Activated CD8-positive, alpha-beta memory T cell treated with anti-CD3 and anti-CD28 coated beads for 1 hour (primary cell): ENCODE measurements at regions not wholly inside any gene's neighbourhood (a gene's known extent, or its start where the extent isn't known, plus 50 kb on each side); places are given as distances from the start of the nearest gene placed in this dataset.
"Not testable (repeated sequence)": the region's sequence is repeated elsewhere in the genome, so short reads cannot be mapped to it uniquely, and the experiment has no call there.

ENCODE experiments used
- DNase-seq, 2 donors: peaks; one replicate each; pipeline ENCODE4 v3.0.0-alpha.2; 2020; ENCODE audit warnings: low read depth in 1 of 2; ENCODE audit errors: extremely low read depth in 1 of 2

DNA sequence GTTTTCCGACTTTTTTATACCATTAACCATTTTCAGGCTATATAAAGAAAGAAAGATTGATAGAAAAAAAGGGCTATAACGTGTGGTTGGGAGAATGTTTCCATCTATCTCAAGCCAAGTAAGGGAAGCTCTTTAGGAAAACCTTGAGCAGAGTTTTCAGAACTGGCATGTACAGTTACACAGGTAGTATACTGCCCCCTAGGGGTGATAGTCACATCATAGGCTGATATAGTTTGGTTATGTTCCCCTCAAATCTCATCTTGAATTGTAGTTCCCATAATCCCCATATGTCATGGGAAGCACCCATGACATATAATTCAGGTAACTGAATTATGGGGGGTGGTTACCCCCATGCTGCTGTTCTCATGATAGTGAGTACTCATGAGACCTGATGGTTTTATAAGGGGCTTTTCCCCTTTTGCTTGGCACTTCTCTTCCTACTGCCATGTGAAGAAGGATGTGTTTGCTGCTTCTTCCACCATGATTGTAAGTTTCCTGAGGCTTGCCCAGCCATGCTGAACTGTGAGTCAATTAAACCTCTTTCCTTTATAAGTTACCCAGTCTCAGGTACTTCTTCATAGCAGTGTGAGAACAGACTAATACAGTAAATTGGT is 186.8 kb downstream of the TMA16 start:
- no peak for DNase-seq

DNA sequence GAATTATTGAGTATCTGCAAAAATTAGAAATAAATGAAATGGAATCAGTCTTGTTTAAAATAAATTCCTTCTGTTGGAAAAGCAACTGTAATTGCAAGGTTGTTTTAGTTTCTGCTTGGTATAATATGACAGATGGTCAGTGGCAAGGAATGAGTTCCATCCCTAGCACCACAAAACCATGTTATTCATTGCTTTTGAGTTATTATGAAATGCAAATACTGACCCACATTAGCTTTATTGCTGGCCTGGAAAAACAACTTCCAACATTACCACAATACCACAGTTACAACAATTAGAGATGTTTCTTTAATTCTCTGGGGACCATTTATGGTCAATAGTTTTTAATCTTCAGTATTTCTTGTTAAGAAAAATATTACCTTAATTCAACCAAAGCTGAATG is 194.4 kb downstream of the TMA16 start:
- no peak for DNase-seq

DNA sequence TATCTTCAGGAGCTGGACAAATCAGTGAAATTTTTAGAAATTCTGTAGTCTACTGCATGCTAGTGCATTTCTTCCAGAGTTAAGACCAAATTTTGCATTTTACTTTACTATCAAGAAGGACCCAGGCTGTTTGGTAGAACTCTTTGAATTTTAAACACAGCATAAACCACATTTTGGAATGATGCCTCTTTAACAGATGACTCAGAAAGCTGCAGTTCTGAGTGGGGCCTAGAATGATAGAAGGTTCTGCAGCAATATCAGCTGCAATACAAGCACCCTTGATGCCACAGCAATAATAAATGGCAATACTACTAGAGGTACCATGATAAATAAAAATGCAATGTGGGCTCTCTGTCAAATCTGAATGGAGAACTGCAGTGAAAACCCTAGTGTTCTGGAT is 198.7 kb downstream of the TMA16 start:
- no peak for DNase-seq

DNA sequence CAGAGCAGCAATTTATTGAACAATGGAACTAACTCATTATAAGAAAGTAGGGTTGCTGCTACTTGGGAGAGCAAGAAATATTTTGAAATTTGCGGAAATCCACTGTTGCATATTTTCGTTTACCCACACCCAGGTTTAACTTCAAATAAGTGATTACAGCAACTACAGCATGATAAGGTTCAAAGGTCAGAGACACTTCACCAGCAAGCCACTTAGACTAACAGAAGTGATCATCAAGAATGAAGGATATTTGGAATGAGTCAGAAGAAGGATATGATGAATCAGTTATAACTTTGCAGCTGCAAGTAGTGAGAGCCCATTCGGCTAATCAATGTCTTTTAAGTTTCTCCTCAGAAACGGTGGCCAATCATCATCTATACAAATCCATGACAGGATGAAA is 199.3 kb downstream of the TMA16 start:
- no peak for DNase-seq

DNA sequence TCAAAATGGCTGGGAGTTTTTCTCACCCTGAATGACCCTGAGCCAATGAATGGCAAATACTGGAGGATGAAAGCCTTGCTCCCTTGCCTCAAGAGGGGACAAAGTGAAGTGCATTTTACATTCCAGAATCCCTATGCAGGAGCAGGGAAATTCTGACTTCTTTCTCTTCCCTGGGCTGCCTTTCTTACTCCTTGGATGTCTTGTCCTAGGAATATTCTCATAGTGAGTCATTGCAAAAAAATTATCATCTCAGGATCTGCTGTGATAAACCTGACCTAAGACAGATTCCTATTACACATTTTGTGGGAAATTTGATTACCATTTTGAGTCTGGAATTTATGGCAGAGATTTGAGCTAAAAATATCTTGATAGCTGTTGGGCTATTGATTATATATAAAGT is 199.9 kb downstream of the TMA16 start:
- DNase-seq: no peak

DNA sequence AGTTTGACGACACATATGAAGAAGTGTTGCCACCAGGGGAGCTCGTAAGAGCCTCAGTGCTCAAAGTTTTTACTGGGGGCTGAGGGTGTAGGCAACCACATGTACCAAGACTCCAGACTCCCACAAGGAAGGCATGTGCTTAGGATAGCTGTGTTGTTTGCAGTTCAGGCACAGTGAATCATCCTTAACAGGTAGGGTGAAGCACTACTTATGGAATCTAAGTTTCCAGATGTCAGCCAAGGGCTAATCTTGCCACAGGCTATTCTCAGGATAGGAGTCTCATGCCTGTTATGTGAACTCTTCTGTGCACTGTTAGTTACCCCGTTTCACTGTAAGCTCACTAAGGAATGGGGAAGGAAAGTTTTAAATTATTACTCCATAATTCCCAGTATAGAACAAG is 202.6 kb downstream of the TMA16 start:
- DNase-seq: no peak

DNA sequence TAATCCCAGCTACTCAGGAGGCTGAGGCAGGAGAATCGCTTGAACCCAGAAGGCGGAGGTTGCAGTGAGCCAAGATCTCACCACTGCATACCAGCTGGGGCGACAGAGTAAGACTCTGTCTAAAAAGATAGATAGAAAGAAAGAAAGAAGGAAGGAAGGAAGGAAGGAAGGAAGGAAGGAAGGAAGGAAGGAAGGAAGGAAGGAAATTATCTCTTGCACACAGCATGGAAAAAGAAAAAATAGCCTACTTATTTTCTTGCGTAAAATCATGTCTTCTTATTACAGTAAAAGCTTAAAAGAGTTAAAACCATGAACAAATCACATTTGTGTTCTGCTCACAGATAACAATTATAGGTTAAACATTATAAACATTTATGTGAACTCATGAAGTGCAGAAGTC is 205.9 kb downstream of the TMA16 start:
- not testable (repeated sequence) for DNase-seq

DNA sequence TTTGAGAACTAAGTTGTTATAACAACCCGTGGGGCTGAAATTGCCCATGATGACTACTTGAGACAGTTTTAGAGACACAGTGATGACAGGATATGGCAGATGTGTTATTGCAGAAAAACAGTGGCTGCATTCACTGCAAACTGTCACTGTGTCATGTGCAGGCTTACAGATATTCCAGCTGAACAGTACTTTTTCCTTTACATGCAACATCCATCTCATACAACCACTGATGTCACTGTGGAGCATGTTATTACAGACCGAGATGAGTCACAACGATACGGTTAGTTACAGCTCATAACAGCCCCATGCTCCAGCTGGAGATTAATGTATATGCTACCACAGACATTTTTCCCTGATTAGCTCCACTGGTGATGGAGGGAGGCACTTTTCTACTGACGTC is 207.4 kb downstream of the TMA16 start:
- DNase-seq: no peak

DNA sequence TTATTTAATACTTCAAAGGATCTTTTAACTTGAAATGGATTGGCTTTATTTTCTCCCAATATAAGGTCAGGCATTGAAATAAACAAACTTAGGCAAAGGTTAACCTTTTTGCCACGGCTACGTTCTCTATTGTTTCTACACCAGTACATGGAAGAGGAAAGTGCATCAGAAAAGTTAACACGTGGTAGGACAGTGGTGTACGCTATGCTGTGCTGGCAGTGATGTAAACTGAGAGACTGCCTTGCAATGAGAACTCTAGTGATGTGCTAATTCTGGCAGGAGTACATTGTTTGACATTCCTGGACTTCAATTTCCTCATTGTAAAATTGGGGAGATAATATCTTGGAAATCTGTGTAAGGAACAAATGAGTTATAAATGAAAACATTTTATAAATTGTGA is 208.2 kb downstream of the TMA16 start:
- DNase-seq: no peak

DNA sequence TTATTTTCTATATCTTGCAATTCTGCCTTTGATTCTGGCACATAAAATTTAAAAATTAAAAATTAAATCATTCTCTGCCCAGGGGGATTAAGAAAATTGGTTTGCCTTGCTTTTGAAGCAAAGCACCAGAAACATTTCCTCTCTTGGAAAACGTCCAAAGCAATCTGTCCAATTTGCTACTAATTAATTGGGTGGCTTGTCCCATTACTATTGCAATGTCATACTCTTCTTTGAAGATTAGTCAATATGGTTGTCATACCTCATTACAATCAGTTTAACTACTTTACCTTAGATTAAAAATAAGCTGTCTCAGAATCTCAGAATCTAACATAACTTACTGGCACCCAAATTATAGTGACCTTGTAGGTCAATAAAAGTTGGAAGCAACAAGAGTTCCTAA is 208.8 kb downstream of the TMA16 start:
- DNase-seq: no peak

DNA sequence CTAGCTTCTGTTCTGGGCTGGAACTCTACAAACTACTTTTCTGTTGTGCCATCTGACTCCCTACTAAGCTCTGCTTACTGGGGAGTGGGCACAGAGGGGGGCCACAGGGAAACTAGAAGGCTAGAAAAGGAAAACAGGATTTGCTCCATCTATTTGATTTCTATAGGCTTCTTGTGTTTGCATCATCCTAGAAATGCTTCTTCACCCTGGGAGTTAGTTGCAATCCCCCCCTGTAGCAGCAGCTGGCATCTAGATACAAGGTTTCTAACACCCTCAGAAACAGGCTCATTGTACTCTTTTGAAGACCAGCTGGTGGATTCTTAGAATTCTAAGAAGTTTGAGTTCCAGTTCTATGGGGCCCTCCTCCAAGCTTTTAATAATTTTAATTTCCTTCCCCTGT is 213.4 kb downstream of the TMA16 start:
- no peak for DNase-seq

DNA sequence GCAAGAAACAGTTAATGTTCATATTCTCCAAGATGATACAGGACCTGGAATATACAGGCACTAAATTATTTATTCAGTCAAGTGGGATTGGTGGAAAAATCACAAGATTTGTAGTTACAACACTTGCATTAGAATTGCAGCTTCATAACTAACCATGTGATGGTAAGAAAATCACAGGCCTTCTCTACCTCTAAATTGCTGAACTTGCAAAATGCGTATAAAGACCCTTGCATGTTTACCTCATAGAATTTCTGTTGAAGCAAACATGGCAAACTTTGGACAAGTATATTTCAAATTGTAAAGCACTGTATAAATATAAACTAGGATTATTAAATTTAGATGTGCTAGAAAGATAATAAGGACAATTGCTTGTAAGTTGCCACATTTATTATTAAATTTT is 215.1 kb downstream of the TMA16 start:
- no peak for DNase-seq

DNA sequence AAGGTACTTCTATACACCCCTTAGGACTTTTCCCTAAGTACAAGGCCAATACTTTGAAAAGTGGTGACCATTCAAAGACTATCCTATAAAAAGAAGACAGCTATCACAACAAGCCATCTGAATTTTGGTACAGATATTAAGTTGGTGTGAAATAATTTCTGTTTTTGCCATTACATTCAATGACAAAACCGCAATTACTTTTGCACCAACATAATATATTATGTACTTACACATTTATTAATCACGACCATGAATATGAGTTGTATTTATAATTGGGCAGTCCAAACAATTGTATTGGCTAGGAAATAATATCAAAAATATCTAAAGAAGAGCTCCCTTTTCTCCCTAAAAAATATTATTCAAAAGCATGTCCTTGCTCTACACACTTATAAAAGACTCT is 215.7 kb downstream of the TMA16 start:
- DNase-seq: no peak

DNA sequence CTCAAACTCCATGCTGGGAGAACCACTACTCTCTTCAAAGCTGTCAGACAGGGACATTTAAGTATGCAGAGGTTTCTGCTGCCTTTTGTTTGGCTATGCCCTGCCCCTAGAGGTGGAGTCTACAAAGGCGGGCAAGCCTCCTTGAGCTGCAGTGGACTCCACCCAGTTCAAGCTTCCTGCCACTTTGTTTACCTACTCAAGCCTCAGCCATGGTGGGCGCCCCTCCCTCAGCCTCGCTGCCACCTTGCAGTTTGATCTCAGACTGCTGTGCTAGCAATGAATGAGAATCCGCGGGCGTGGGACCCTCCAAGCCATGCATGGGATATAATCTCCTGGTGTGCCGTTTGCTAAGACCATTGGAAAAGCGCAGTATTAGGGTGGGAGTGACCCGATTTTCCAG is 230.0 kb downstream of the TMA16 start:
- not testable (repeated sequence) for DNase-seq

DNA sequence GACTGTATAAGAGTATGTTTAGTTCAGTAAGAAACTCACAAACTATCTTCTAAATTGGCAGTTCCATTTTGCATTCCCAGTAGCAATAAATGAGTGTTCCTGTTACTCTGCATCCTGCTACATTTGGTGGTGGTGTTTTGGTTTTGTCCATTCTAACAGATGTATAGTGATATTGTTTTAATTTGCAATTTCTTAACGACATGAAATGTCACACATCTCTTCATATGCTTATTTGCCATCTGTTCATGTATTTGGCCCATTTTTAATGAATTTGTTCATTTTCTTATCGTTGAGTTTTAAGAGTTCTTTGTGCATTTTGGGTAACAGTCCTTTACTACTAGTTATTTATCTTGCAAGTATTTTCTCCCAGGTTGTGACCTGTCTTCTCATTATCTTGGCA is 232.2 kb downstream of the TMA16 start:
- no peak for DNase-seq

DNA sequence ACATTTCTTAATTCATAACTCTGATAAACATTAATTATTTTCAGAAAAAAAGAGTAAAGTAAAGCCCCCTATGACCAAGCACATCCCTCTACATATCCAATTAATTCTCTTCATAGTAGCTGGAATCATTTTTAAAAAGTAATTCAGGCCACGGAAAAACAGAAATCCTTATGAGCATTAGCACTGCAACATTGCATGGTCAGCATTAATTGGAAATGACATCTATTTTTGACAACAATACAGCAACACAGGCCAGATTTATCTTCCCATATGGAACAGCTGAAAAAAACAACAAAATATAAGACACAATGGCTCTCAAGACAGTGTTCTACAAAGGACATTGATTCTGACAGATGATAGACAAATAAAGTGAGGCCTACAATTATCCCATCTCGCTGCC is 236.6 kb downstream of the TMA16 start:
- DNase-seq: no peak

DNA sequence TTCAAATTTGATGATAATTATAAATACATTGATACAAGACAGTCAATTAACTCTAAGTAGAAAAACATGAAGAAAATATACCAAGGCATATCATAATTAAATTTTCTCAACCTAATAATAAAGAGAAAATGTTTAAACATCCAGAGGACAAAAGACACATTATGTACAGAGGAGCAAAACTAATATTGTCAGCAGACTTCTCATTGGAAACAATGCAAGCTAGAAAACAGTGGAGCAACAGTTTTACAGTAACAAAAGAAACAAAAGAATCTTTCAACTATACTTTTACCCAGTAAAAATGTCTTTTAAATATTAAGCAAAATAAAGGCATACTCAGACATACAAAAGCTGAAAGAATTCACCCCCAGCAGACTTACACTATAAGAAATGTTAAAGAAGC is 238.0 kb downstream of the TMA16 start:
- DNase-seq: no peak

DNA sequence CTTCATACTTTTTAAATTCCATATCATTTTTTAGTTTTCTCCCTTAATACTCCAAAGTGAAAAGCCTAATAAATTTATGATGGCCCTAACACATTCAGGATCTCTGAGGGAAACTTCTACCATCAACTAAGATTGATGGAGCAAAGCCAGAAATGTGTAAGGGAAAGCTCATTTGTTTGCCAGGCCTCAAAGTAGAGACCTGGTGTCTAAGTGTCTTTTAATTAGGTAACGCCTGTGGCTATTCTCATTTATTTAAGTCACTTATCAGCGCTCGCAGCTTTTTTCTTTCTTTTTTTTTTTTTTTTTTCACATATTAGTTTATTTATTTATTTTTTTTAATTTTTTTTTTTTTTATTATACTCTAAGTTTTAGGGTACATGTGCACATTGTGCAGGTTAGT is 242.4 kb downstream of the TMA16 start:
- no peak for DNase-seq

DNA sequence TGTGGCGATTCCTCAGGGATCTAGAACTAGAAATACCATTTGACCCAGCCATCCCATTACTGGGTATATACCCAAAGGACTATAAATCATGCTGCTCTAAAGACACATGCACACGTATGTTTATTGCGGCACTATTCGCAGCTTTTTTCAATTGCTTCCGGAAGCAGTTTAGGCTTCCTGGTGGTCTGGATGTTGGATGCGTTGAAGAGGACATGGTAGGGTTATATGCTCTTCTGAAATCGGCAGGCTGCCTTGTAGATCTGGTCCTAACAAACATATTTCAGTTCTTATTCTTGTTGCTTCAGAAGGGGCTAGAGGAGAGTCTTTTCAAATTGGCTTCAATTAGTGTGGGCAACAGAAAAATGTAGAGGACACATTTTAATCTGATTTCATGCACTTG is 243.4 kb downstream of the TMA16 start:
- not testable (repeated sequence) for DNase-seq

DNA sequence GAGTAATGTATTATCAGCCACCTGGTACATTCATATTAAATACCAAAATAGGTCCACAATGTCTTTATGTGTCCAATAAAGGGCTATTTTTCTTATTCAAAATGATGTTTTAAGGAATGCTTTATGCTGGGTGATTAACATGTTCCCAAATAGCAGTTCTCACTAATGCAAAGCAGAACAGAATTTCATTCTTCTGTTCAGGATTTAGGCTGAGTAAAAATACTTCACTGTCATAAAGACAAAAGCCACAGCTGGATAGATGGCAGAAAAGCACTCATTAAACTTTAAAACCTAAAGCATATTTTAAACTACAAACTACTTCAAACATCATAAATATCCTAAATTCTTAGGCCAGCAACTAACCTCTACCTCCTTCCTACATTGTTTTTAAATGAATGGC is 244.0 kb downstream of the TMA16 start:
- no peak for DNase-seq

DNA sequence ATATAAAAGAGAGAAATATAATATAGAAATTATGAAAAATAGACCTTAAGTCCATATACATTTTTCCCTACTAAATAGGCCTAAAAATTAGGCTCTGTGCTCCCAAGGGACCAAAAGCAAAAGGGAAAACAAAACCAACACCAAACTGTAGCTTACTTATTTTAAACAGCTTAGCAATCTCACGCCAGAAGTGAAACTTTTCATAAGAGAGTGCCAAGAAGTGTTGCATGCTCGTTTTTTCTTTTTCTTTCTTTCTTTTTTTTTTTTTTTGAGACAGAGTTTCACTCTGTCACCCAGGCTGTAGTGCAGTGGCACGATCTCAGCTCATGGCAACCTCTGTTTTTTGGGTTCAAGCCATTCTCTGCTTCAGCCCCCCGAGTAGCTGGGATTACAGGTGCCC is 250.4 kb downstream of the TMA16 start:
- DNase-seq: no peak

DNA sequence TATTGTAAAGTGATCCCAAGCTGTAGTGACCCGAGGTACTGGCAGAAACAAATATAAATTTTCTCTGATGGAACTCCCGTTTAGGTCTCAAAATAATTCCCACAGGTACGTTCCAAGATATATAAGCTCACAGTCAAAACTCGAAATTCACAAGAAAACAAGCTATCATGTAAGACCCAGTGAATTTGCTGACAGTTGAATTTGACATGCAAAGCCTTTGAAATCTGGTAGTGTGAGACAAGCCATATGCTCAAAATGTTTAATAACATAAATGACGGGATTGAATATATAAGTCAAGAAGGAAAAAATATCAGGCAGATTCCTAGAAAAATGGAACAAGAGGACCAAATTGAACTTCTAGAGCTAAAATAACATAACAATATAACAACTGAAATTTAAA is 252.8 kb downstream of the TMA16 start:
- no peak for DNase-seq

DNA sequence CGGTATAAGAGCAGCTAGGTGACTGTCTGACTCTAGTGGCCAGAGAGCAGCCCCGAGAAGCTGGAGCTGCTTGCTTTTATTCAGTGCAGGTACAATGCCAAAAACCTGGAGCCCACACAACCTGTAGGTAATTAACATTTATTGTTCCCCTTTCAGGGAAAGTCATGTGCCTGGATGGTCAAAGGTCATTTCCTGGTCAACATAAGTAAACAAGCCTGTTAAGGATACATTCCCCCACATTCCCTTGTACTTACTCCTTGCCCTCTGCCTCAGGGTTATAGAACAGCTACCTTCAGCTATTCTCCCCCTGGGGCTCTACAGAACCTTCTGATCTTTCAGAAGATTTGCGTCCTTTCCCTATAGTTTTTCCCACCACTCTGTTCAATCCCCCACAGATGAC is 253.4 kb downstream of the TMA16 start:
- DNase-seq: no peak

DNA sequence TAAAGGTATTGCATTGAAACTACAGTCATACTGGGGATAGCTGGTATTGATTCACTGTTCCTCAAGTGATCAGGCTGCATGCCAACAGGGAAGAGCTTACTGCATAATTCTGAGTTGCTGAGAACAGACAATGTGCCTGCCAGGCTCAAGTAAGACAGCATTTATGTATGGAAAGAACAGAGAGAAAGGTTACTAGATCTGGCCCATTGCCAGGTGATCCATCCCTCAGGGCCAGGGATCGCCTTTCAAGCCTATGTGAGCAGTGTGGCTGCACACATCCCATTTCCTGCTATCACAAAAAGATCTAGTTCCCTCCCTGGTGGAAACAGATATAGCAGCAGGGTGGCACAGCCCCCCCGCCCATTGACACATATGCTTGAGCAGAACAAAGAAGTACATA is 254.0 kb downstream of the TMA16 start:
- DNase-seq: no peak
